ENCODE measurements at regions not wholly inside any gene's neighbourhood (a gene's known extent, or its start where the extent isn't known, plus 50 kb on each side); places are given as distances from the start of the nearest gene placed in this dataset.

GRCh38 chr9:120259100-120259499, 320.9 kb downstream of the CDK5RAP2 start:
- H3K4me3 Mint-ChIP-seq: no peak overlapping the region
- H3K27ac Mint-ChIP-seq: no peak overlapping the region
- DNase-seq (ENCODE audit: low spot score) (no peak), ATAC-seq (no peak)
- H3K4me1 Mint-ChIP-seq: peaks cover 4% of the 10 kb centered on the region
- TF ChIP-seq NFE2L1 (CRISPR knock-in tag; IDR thresholded peaks at IDR 0.05) (no peak), IRF2 (CRISPR knock-in tag; IDR thresholded peaks at IDR 0.05; ENCODE audit: borderline replicate concordance, low read depth) (no peak), ELF4 (CRISPR knock-in tag; IDR thresholded peaks at IDR 0.05; ENCODE audit: low read depth) (no peak)
- CTCF ChIA-PET: no interaction called here
- POLR2A ChIA-PET: no interaction called here
- peaks cover 8% of the 10 kb centered on the region; the same call in 1 of the 2 replicates for H3K9me3 Mint-ChIP-seq
- no peaks in the 10 kb centered on the region for H3K36me3 Mint-ChIP-seq
- no peaks in the 10 kb centered on the region; the same call in 1 of the 2 replicates for H3K27me3 Mint-ChIP-seq (ENCODE audit: low read depth)

DNA sequence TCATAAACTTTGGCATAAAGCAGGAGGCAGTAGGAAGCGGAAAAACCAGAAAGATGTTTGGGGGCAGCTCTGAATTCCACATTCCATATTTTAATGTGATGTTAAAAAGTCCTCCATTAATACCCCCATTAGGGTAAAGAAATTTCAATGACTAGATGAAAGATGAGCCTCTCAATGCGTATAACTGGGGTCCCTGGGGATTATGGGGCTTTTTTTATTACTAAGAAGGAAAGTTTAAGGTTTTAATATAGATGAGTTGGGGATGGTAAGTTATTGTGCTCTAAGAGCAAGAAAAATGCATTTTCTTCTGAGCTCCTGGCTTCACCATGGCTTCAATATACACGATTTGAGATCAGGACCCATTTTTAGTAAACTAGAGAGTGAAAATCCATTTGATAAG, 321.9 kb downstream of the CDK5RAP2 start:
- no peak overlapping the region for H3K27ac Mint-ChIP-seq
- no peak overlapping the region for H3K4me3 Mint-ChIP-seq
- peaks cover 4% of the 10 kb centered on the region for H3K4me1 Mint-ChIP-seq
- CTCF ChIA-PET: no interaction called here
- no peaks in the 10 kb centered on the region; the same call in 1 of the 2 replicates for H3K27me3 Mint-ChIP-seq (ENCODE audit: low read depth)
- no peak for ATAC-seq
- POLR2A ChIA-PET: no interaction called here
- TF ChIP-seq NR2C2 (CRISPR knock-in tag; IDR thresholded peaks at IDR 0.05): no peak
- no peak for TF ChIP-seq ZNF263 (CRISPR knock-in tag; IDR thresholded peaks at IDR 0.05; ENCODE audit: low read depth)
- peaks cover 8% of the 10 kb centered on the region; the same call in 1 of the 2 replicates for H3K9me3 Mint-ChIP-seq
- no peaks in the 10 kb centered on the region for H3K36me3 Mint-ChIP-seq
- DNase-seq (ENCODE audit: low spot score): no peak

DNA sequence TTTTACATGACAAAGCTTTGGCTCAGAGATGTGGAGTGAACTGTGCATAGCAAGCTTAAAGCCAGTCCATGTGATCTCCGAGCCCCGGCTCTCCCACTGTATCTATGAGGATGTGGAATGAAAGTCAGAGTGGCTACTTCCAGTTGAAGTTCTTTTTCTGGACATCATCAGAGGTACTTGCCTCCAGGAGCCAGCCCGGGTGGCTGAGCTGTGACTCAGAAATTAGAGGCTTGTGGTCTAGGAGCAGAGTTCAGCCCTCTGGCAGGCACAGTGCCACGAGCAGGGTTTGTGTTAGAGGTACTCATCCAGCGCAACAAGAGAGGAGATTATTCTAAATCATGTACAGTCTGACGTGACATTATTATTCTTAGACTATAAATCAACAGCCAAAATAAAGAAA, 322.5 kb downstream of the CDK5RAP2 start:
- CTCF ChIA-PET: no interaction called here
- no peak for TF ChIP-seq PRDM15 (CRISPR knock-in tag; IDR thresholded peaks at IDR 0.05)
- TF ChIP-seq ZNF281 (CRISPR knock-in tag; IDR thresholded peaks at IDR 0.05): no peak
- no peak for TF ChIP-seq CBFB (CRISPR knock-in tag; IDR thresholded peaks at IDR 0.05; ENCODE audit: low read depth)
- no peak for TF ChIP-seq ZNF263 (CRISPR knock-in tag; IDR thresholded peaks at IDR 0.05; ENCODE audit: low read depth)
- TF ChIP-seq, protein P1, sequence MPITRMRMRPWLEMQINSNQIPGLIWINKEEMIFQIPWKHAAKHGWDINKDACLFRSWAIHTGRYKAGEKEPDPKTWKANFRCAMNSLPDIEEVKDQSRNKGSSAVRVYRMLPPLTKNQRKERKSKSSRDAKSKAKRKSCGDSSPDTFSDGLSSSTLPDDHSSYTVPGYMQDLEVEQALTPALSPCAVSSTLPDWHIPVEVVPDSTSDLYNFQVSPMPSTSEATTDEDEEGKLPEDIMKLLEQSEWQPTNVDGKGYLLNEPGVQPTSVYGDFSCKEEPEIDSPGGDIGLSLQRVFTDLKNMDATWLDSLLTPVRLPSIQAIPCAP (CRISPR knock-in tag; IDR thresholded peaks at IDR 0.05): no peak
- no peak for TF ChIP-seq ATF1 (CRISPR knock-in tag; IDR thresholded peaks at IDR 0.05)
- ATAC-seq (no peak), DNase-seq (ENCODE audit: low spot score) (no peak)
- Mint-ChIP-seq H3K4me1 (peaks cover 4% of the 10 kb centered on the region), H3K4me3 (no peak overlapping the region), H3K9me3 (peaks cover 8% of the 10 kb centered on the region; the same call in 1 of the 2 replicates), H3K27me3 (ENCODE audit: low read depth) (no peaks in the 10 kb centered on the region; the same call in 1 of the 2 replicates), H3K36me3 (no peaks in the 10 kb centered on the region), H3K27ac (no peak overlapping the region)
- POLR2A ChIA-PET: no interaction called here

GRCh38 chr9:120256146-120256545, 323.8 kb downstream of the CDK5RAP2 start:
- Mint-ChIP-seq H3K36me3 (no peaks in the 10 kb centered on the region), H3K27ac (no peak overlapping the region), H3K9me3 (peaks cover 8% of the 10 kb centered on the region; the same call in 1 of the 2 replicates), H3K4me3 (no peak overlapping the region), H3K4me1 (peaks cover 4% of the 10 kb centered on the region), H3K27me3 (ENCODE audit: low read depth) (no peaks in the 10 kb centered on the region; the same call in 1 of the 2 replicates)
- ChIA-PET CTCF (no interaction called here), POLR2A (no interaction called here)
- DNase-seq (ENCODE audit: low spot score) (no peak), ATAC-seq (no peak)
- TF ChIP-seq GABPB1 (CRISPR knock-in tag; IDR thresholded peaks at IDR 0.05) (no peak), JAZF1 (CRISPR knock-in tag; IDR thresholded peaks at IDR 0.05) (no peak), NFYB (CRISPR knock-in tag; conservative IDR thresholded peaks at IDR 0.05; ENCODE audit: low read depth) (no peak), MAX (CRISPR knock-in tag; IDR thresholded peaks at IDR 0.05) (no peak), MXD4 (CRISPR knock-in tag; IDR thresholded peaks at IDR 0.05; ENCODE audit: borderline replicate concordance) (no peak), AFF4 (CRISPR knock-in tag; IDR thresholded peaks at IDR 0.05; ENCODE audit: borderline replicate concordance) (no peak)
